Neural crest cell (in vitro differentiated cells): ENCODE measurements at regions not wholly inside any gene's neighbourhood (a gene's known extent, or its start where the extent isn't known, plus 50 kb on each side); places are given as distances from the start of the nearest gene placed in this dataset.

Experiments used
- DNase-seq: peaks from one replicate; pipeline ENCODE4 v3.0.0; 2021; ENCODE audit warnings: low read depth, mixed read lengths, low spot score
- H3K27ac Mint-ChIP-seq: one replicate; pipeline ENCODE4 v1.8.0; 2021; ENCODE audit warnings: mild to moderate bottlenecking, mixed read lengths; ENCODE audit not compliant: unreplicated experiment
- H3K27me3 Mint-ChIP-seq: 2 replicates; pipeline ENCODE4 v1.8.0; 2021; ENCODE audit warnings: low read depth, mild to moderate bottlenecking, mixed read lengths
- H3K36me3 Mint-ChIP-seq: 2 replicates; pipeline ENCODE4 v1.8.0; 2021; ENCODE audit warnings: low read depth, mild to moderate bottlenecking, mixed read lengths
- H3K4me1 Mint-ChIP-seq: 2 replicates; pipeline ENCODE4 v1.8.0; 2021; ENCODE audit warnings: mixed read lengths
- H3K4me3 Mint-ChIP-seq: one replicate; pipeline ENCODE4 v1.8.0; 2021; ENCODE audit warnings: mild to moderate bottlenecking, mixed read lengths
- H3K9me3 Mint-ChIP-seq: 2 replicates; pipeline ENCODE4 v1.8.0; 2021; ENCODE audit warnings: mixed read lengths
- CTCF ChIP-seq: fragments of 200-600 bp; sonication (generic); conservative IDR thresholded peaks from 2 replicates; pipeline ENCODE4 v1.5.0; 2021; ENCODE audit warnings: antibody characterized with exemption, mild to moderate bottlenecking

DNA sequence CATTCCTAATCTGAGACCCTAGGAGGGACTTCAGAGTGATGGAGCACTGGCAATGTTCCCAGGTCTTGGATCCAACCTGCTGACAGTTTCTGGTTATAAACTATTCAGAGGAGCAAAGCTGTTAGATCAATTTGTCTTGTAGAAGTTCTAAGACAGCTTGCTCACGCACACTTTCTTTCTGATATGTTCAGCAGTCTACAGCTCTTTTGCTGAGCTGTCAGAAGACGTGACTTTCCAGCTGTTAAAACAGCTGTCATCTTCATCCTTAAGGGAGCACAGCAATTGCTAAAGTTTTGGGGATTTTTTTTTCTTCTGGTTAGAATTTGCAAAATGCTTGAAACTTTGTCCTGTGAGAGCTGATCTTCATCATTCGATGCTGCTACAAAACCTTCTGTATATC lies 823.1 kb downstream of the SORCS1 start:
- TF ChIP-seq CTCF, result no peak
- H3K27me3 Mint-ChIP-seq, result no peaks in the 10 kb centered on the region
- no peak for DNase-seq
- no peaks in the 10 kb centered on the region for H3K36me3 Mint-ChIP-seq
- no peak overlapping the region for H3K4me3 Mint-ChIP-seq
- no peaks in the 10 kb centered on the region for H3K4me1 Mint-ChIP-seq
- no peak overlapping the region for H3K27ac Mint-ChIP-seq
- H3K9me3 Mint-ChIP-seq, result no peaks in the 10 kb centered on the region

GRCh38 chr10:106338486-106338885 lies 826.0 kb downstream of the SORCS1 start:
- Mint-ChIP-seq H3K9me3 (peaks cover 2% of the 10 kb centered on the region), H3K4me3 (no peak overlapping the region), H3K27ac (no peak overlapping the region), H3K36me3 (no peaks in the 10 kb centered on the region), H3K4me1 (no peaks in the 10 kb centered on the region), H3K27me3 (no peaks in the 10 kb centered on the region)
- TF ChIP-seq CTCF, result no peak
- DNase-seq, result no peak

GRCh38 chr10:106336874-106337273 lies 827.6 kb downstream of the SORCS1 start:
- peaks cover 2% of the 10 kb centered on the region for H3K9me3 Mint-ChIP-seq
- no peak for DNase-seq
- no peaks in the 10 kb centered on the region for H3K4me1 Mint-ChIP-seq
- H3K36me3 Mint-ChIP-seq, result no peaks in the 10 kb centered on the region
- no peaks in the 10 kb centered on the region for H3K27me3 Mint-ChIP-seq
- H3K27ac Mint-ChIP-seq, result no peak overlapping the region
- H3K4me3 Mint-ChIP-seq, result no peak overlapping the region
- TF ChIP-seq CTCF, result no peak

DNA sequence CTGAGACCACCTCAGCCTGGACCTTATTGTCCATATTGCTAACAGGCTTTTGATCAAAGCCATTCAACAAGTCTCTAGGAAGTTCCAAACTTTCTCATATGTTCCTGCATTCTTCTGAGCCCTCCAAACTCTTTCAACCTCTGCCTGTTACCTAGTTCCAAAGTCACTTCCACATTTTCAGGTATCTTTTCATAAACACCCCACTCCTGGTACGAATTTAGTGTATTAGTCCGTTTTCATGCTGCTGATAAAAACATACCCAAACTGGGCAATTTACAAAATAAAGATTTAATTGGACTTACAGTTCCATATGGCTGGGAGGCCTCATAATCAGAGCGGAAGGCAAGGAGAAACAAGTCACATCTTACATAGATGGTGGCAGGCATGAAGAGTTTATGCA lies 836.8 kb downstream of the SORCS1 start:
- Mint-ChIP-seq H3K4me1 (no peaks in the 10 kb centered on the region), H3K36me3 (peaks cover 10% of the 10 kb centered on the region), H3K9me3 (peaks cover 23% of the 10 kb centered on the region), H3K4me3 (no peak overlapping the region), H3K27ac (no peak overlapping the region), H3K27me3 (no peaks in the 10 kb centered on the region)
- TF ChIP-seq CTCF, result no peak
- DNase-seq, result no peak

DNA sequence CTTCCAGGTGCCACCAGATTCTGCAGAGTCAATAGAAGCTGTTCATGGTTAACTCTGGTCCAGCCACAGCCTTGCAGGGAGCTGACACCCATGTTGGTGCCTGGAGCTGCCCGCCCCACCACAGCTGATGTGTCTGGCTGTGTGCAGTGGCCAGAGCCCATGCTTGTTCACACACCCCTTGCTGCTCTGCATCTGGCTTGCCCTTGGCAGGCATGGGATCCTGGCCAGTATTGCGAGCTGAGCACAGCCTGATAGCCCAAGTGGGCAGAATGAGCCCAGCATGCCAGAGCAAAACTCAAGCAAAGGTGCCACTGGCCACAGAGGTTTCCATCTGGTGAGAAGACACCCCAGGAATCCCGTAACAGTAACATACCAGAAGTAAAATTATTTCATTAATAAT lies 843.6 kb downstream of the SORCS1 start:
- DNase-seq, result no peak
- Mint-ChIP-seq H3K4me1 (no peaks in the 10 kb centered on the region), H3K27ac (no peak overlapping the region), H3K9me3 (peaks cover 1% of the 10 kb centered on the region), H3K27me3 (no peaks in the 10 kb centered on the region), H3K36me3 (peaks cover 3% of the 10 kb centered on the region), H3K4me3 (no peak overlapping the region)
- no peak for TF ChIP-seq CTCF

DNA sequence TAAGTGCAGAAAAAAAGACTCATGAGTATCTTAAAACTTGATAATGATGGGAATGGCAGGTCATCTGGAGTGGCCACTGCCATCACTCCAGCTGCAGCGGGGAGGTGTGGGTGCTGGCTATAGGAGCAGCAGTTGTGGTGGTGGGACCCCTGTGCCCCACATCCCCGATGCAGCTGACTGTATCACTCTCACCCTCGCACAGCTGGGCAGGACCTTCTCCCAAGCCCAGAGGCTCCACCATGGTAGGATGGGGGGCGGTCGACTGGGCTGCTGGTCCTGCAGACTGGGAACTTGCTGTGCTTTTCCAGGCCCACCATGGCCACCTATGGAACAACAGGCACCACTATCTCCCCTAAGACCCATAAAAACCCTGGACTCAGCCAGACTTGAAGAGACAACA lies 844.4 kb downstream of the SORCS1 start:
- H3K36me3 Mint-ChIP-seq, result no peaks in the 10 kb centered on the region
- H3K27ac Mint-ChIP-seq, result no peak overlapping the region
- H3K4me1 Mint-ChIP-seq, result no peaks in the 10 kb centered on the region
- DNase-seq, result no peak
- H3K27me3 Mint-ChIP-seq, result no peaks in the 10 kb centered on the region
- H3K4me3 Mint-ChIP-seq, result no peak overlapping the region
- H3K9me3 Mint-ChIP-seq, result no peaks in the 10 kb centered on the region
- no peak for TF ChIP-seq CTCF
